Smooth muscle cell of the brain vasculature (primary cell): ENCODE measurements at regions not wholly inside any gene's neighbourhood (a gene's known extent, or its start where the extent isn't known, plus 50 kb on each side); places are given as distances from the start of the nearest gene placed in this dataset.

ENCODE experiments used
- DNase-seq: peaks from one replicate; pipeline ENCODE4 v3.0.0-alpha.2; 2012; ENCODE audit warnings: low read depth, low spot score

DNA sequence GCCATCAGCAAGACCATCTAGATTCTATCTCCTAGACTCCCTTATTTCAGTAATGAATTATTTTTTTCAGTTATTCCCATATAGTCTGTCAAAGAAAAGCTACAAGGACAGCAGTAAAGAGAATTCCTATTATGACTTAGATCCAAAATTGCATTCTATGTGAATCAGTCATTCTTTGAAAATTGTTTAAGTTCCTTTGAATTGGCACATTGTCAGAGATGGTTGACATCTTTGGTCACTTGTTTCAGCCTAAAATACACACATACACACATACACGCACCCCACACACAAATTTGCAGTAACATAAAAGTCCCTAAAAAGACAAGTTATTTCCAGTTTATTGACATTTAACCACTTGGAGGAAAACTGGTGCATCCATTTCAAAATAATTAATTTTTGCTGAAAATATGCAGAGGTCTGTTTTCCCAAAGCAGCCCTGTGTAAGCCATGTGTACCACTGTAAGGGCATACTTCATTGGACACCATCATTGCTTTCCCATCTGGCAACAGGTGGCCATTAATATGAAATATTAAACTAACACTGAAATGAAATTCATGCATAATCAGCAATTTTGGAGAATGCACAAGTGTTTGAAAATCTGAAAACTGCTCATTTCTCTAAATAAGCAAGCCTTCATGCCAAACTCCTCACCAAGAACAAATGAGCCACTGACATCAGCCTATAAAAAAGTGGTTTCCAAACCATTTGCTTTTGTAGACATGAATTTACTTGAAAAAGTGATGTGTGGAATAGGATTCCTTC, 121.7 kb upstream of the COL1A2 start:
- DNase-seq = no peak

DNA sequence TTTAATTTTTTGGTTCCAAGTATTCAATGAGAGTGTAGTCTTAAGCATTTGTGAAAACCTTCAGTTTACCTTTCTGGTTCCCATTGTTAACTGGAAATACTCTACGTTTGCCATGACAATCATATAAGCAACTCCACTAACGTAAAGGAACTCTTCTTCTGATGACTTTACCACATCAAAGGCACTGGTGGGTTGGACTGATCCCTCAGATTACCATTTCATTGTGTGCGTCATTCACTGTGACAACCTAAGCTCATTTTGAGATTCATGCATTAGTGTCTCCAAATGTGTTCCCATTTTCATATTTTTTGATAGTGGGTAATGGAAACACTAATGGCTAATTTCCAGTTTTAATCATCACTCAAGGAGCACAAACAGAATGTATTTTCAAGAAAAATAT, 119.9 kb upstream of the COL1A2 start:
- no peak for DNase-seq

DNA sequence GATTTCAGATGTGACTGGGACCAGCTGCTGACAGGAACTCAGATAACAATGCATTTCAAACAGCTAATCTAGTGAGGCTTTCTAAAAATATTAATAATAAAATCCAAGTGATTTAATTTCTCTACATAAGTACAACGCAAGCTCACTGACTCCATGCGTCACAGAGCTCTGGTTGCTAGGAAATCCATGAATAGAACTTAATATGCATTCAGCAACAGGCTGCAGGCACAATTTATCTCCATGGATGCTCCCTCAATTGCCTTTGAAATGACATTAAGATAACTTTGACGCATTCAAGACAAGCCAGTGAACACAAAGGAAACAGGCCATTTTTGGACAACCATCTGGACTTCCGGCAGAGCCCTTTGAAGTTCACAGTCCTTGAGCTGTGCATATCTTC, 118.7 kb upstream of the COL1A2 start:
- DNase-seq = no peak

DNA sequence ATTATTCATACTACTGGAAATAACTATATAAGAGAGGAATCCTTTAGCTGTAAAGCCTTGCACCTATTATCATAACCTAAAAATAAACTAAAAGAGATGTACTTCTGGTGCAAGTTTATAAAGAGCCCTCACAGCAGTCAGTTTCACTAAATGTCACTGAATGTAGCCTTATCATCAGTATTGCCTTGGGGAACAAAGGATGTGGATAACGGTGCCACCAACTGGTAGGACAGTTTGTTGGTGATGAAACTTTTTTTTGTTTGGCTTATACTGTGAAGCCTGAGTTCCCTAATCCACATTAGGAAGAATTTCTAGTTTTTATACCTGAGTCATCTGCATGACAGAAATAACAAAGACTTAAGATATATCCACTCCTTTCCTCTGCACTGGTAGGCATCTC, 117.9 kb upstream of the COL1A2 start:
- no peak for DNase-seq

DNA sequence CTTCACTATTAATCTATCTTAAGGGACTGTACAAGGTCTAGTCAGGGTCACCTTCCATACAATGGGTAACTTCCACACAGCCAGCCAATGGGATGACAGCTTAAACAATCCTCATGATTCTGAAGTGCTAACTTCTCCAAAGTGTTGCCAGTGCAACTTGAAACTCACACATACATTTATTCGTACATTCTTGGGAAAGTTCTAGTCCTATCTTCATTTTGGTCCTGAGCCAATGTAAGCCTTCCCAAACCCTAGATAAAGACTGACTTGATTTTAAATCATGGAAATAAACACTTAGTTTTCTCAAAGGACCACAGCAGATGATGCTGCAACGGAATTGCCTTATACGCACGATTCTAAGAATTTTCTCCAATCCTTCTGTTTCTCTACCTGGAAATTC, 117.5 kb upstream of the COL1A2 start:
- DNase-seq = no peak

DNA sequence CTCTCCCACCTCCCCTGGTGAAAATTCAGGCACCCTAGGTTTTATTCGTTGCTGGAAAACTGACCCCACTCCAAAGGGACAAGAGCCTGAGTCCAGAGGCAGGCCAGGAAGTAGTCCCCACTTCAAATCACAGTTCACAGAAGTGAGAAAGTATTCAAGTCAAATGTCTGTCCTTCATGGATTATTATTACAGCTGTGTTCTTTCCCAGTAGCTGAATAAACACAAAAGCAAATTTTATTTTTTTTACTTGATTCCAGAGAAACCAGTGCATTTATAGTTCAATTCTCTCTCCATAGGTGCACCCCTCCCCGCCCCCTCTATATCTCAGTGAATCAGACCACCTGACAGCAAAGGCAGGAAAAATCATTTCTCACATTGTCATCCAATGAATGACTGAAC, 113.8 kb upstream of the COL1A2 start:
- no peak for DNase-seq

DNA sequence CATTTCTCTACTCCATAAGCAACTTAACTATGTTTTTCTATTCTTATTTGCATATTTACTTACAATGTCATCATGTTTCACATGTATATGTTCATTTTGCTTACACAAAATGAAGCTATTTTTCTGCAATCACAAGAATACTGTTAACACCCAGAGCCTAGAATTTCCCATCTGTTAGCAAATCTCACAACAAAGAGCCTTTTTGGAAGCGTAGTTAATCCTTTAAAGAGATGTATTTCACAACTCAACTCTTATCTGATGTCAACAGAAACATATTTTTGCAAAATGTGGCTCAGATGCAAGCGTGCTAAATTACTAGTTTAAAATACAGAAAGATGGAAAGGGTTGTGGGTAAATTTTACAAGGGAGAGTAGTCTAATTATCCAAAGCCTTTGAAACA, 110.6 kb upstream of the COL1A2 start:
- DNase-seq = no peak

DNA sequence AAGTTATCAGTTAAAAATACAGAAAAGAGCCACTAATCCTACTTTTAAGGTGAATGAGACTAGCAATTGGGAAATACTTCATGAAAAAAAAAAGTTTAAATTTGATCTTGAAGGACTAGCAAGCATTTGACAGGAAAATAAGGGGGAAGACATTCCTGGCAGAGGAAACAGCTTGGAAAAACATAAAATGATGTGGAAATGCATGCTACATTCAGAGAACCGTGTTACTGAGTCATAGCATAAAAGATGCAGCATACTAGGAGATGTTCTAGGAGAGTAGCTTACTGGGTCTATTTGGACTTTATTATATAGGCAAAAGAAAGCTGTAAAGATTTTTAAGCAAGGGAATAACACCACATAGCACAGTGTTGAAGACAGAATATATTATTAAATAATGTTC, 108.6 kb upstream of the COL1A2 start:
- no peak for DNase-seq

DNA sequence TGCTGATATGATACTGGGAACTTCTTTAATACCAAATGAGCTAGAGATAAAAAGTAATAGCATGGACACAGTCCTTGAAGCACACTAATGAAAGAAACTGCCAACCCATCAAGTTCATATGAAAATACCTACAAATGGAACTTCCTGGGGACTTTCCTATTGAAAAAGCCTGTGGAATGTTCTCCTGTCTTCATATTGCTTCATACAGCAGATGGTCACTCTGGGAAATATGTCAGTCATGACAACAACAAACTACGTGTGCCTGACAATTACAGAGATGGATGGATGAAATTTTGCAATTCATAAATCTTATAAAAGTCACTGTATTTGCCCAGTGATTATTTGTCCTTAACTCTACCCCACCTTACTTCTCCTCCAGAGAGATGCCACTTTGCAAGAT, 106.6 kb upstream of the COL1A2 start:
- DNase-seq = no peak

DNA sequence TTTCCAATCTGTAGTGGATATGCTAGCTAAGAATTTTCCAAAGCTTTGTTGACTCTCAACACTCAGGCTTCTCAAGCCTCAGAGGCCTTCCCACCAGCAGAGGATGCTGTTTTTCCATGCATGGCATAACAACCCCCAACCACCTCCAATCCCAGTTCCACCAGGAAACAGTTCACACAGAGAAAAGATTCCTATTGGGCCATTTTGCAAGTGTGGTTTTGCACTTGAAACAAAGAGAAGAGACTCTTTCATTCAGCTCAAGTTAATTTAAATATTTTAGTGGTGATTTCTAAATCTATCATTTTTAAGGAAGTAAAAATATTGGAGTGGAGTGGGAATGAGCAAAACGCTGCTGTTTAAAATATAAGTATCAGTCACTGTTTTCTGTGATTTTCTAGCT, 105.6 kb upstream of the COL1A2 start:
- no peak for DNase-seq

DNA sequence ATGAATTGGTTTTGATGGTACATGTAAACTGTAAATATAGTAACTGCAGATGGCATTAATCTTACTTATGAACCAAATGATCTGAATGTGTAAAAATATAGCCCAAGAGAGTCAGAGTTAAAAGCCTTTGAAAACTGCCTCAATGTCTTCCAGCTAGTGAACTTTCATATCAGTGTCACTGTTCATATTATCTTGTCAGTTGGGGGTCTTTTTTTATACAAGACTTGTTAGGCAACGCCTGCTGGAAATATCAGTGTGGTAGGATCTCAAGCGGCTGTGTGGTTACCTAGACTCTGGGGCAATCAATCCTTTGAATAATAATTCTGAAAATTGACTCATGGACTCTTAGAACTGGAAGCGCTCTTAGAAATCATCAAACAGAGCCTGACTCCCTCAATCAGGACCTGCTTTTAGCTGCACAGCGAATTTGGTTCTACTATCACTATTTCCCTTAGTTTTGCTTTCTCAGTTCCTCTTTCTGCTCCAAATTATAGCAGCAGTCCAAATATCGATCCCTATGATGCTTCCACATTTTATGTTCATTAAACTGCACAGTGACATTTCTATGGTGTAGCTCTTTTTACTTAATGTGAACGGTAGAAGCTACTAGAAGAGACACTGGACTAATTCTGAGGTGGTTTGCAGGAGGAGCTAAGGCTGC, 100.1 kb upstream of the COL1A2 start:
- no peak for DNase-seq

DNA sequence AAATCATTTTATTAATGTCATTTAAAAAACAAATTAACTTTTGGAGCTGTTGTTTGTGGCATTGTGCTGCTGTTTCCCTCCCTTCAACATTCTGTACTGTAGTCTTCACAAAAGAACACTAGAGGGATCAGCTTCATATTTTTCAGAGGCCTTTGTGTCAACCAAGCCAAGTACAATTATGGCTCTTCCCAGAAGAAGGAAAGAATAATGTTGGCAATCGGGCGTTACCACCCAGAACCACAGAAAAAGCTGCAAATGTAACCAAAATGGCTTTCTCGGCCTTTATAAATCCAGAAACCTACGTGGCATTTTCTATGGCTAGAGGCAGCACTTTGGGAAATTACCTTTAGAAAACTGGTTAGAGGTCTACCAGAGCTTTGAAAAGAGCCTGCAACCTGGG, 98.8 kb upstream of the COL1A2 start:
- DNase-seq = no peak

DNA sequence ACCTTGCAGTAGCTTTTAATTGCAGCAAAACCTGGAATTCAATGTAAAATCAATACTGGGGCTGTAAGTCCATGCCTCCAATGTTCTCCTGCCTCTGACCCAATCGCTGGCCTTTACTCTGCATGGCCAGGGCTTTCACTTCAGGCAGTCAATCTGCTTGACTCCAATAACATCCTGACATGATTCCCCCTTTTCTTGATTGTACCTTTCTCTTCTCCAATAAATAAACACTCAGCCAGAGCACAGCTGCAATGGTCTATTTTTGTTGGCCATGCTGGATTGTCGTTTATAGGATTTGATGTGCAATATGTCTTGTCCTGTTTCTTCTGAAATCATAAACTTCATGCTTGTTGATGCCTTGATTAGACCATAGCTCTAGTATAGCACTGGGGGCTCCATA, 97.8 kb upstream of the COL1A2 start:
- no peak for DNase-seq

DNA sequence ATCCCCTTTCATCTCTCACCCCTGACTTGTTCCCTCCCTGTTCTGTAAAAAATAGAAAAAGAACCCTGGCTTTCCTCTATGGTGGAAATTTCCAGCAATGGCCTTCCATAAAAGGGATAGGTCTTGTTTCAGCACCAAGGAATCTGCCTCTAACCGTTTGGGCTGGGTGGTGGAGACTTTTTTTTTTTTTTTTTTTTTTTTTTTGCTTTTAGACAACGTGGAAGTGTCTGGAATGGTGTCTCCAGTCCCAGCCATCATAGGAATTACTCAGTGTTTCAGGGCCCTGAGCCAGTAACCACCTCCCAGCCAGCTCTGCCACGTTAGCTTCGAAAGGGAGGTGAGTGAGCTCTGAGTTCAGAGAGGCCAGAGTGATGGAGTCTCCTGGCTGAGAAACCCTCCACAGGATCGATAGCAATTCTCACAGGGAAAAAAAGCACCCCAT, 97.3 kb upstream of the COL1A2 start:
- no peak for DNase-seq

DNA sequence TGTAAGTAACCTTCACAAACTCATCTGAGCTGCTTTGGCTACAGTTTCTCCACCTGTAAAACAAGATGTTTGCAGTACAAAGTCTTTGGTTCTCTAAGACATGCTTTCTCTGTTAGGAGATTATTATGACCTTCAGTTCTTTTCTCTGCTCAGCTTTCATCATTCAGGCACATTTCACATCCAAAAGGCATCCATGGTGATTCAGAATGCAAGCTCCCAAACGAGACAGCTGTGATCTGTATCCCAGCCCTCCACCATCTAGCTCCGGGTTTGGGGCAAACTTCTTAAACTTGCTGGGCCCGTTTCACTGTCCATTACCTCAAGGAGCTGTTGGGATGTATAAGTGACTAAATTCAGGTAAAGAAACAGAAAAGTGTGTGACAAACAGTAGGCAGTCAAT, 95.8 kb upstream of the COL1A2 start:
- DNase-seq = no peak

DNA sequence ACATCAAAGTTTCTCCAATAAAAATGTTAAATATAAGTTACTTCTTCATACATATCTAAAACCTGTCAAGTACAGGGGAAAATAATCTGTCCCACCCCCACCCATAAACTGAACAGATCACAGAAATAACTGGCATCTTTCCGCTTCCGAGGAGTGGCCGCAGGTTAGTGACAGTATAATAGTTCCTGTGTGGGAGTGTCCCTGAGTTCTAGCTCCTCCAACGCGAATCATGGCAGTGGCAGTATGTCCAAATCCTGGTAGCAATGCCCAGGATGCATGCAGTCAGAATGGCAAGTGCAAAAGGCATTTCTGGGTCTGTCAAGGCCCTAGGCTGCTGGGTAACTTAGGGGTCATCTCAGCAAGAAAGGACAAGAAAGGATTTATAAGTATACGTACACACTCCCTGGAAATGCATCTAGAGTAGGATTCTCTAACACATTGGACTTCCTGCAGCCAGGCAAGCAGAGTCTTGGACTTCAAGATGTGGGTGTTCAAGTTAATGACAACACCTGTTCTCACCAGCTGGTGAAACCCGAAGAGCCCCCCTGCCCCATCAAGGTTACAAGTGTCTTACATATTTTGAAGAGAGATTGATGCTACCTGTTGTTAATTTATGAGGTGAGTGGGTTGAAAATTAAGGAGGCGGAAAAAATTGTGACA, 94.4 kb upstream of the COL1A2 start:
- no peak for DNase-seq

DNA sequence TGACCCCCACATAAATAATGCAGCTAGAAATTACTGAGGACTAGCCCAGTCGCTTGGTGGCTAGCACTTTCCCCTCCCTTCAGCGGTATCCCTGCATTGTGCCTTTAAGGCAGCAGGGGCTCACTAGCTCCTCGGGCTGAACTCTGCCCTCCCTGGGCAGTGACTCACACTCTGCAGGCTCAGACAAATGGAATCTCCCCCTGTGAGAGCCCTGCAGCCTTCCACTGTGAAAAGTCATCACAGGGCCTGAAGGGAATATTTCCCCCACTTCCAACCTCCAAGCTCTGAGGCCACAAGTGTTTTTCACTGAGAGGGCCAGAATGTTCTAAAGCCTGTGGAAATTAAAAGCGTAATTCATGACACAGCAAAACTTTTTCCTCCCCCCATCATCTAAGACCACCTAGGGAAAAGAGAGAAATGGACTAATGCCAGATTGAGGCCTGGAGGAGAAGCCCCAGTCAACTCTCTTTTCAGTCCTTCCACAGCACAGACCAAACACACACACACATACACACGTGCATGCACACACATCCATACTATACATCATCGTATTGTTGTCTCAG, 93.6 kb upstream of the COL1A2 start:
- peak; percentile 97 for DNase-seq

DNA sequence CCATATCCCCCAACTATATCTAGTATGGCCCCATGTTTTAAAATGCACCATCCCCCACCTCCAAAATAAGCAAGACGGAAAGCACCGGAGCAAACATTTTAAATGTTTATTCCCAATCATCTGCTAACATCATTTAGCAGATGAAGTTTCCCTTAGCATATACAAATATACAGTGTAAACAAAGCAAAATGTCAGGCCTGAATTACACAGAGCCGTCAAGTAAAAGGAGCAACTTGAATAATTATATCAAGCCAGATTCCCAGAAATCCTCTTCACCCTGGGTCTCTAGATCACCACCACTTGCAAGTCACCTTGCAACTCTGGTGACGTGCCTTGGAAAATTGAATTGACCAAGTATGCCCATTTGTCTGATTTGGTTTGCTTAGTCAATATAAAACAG, 91.6 kb upstream of the COL1A2 start:
- no peak for DNase-seq

DNA sequence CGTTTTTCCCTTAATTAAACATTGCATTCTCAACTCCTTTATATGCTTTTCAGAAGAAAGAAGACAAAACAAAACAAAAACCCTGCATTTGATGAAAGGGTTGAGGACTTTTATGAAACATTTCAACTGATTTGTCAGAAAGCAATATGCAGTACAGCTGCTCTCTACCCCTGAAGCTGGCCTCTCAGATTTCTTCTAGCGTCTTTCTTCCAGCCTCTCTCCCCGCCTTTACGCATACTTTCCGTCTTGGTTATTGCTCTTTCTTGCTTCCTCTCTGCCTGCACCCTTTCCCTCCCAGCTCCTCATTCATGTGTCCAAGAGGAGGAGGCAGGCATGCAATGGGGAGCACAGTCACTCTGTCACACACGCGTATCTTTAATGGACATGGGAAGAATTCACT, 91.0 kb upstream of the COL1A2 start:
- no peak for DNase-seq

DNA sequence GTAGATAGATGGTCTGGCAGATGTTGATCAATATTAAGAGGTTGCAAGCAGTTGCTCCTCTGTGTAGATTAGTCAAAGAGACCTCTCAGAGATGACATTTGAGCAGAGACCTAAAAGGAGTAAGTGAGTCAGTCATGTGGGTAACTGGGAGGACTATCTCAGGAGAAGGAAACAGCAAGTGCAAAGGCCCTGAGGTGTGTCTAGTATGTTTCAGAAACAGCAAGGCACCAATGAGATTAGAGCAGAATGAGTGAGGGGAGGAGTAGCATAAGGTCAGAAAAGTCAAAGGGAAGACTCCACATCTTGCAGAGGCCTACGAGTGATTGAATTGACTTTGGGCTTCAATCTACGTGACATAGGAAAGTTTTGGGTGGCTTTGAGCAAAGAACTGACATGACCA, 89.8 kb upstream of the COL1A2 start:
- DNase-seq = no peak

DNA sequence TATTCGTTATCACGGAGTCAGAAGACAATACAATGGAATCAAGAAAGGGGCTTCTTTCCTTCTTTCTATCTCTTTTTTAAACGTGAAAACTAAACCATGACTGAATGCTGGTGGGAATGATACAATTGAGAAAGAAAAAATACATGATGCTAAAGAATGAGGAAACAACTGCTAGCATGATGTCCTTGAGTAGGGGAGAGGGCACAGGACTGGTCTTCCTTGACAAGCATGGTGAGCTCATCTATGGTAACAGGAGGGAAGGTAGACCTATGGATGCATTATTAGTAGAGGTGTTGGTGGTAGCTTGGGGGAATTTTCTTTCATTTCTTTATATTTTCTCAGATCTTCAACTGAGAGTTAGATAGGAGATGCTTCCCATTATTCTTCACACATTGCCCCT, 88.9 kb upstream of the COL1A2 start:
- DNase-seq = no peak

DNA sequence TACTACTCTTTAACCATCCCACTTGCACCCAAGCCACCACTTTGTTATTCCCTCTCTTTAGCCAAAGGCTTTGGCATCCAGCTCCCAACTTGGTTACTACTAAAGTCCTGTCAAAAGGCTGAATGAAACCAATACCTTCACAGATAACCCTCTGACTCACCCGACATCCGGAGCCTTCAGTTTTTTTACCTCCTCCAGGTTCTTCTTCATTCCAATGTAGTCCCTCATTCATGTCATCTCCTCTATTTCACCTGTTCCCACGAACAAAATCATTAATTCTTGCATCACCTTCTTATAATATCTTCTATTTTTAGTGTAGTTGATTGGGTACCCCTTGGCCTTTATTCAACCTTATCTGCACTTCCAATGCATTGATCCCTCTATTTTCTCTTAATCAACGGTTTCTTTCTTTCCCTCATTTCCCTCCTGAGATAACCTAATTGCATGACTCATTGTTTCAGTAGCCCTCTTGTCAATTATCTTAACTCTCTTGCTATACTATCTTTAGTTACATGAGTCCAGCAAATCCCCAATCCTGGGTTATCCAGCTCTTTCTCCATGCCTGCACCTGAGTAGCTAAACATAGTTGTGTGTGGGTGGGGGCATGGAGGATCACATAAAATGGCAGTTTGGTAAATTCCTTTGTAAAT, 87.2 kb upstream of the COL1A2 start:
- DNase-seq = no peak
